ENCODE measurements at regions not wholly inside any gene's neighbourhood (a gene's known extent, or its start where the extent isn't known, plus 50 kb on each side); places are given as distances from the start of the nearest gene placed in this dataset.
"Not testable (repeated sequence)": the region's sequence is repeated elsewhere in the genome, so short reads cannot be mapped to it uniquely, and the experiment has no call there.

DNA sequence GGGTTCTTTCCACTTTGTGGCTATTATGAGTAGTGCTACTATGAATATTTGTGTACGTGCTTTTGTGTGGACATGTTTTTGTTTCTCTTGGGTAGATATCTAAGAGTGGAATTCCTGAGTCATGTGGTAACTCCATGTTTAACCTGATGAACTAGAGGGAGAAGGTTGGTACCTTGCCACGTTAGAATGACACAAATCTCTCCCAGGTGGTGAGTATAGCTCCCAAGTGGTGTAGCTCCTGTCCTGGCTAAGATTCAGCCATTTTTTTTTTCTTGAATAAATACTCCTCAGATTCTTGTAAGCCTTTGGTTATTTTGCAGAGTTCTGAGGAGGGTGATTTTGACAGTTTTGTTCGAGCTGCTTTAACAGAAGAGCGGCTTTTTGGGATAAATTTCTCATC is 83.2 kb upstream of the DPP6 start:
- TF ChIP-seq, protein P1, sequence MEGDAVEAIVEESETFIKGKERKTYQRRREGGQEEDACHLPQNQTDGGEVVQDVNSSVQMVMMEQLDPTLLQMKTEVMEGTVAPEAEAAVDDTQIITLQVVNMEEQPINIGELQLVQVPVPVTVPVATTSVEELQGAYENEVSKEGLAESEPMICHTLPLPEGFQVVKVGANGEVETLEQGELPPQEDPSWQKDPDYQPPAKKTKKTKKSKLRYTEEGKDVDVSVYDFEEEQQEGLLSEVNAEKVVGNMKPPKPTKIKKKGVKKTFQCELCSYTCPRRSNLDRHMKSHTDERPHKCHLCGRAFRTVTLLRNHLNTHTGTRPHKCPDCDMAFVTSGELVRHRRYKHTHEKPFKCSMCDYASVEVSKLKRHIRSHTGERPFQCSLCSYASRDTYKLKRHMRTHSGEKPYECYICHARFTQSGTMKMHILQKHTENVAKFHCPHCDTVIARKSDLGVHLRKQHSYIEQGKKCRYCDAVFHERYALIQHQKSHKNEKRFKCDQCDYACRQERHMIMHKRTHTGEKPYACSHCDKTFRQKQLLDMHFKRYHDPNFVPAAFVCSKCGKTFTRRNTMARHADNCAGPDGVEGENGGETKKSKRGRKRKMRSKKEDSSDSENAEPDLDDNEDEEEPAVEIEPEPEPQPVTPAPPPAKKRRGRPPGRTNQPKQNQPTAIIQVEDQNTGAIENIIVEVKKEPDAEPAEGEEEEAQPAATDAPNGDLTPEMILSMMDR (conservative IDR thresholded peaks at IDR 0.05; ENCODE audit: low read length) = not testable (repeated sequence)
- TF ChIP-seq EZH2phosphoT487 (IDR thresholded peaks at IDR 0.05; ENCODE audit: borderline replicate concordance, low read depth, low read length) = not testable (repeated sequence)
